ENCODE measurements at regions not wholly inside any gene's neighbourhood (a gene's known extent, or its start where the extent isn't known, plus 50 kb on each side); places are given as distances from the start of the nearest gene placed in this dataset.
A peak's percentile ranks its signal among the peaks of the same experiment; 100 is the strongest.

DNA sequence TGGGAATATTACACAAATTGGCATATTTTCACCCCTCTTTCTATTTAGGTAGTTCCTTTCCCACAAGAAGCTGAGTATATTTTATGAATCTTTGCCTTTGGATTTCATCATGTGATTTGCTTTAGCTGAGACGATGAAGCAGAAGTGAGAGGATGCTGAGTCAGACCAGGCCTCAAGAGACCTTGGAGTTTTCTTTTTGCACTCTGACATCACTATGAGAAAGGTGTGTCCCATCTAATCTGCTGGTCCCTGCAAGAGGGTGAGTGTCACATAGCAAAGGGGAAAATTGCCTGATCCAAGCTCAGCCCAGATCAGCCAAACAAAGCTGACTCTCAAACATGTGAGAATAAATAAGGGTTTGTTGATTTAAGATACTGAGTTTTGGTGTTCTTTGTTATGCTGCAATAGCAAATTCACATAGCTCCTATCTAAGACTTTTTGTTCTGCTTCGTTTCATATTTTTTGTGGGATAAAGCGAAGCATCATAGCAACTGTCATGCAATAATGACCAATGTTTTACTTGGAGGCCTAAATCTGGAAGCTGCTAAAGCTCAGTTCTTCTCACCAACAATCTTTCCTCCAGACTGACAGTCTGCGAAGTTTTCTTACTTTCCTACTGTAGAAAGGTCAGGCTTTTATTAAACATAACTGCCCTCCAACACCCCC lies 176.9 kb downstream of the PDHA2 start:
- Histone ChIP-seq H3K4me3 (no peak overlapping the region), H3K9me3 (replicated peaks in 1 of 11) (no peaks in the 10 kb centered on the region), H3K4me1 (peaks cover 0 to 14% (median 0%) of the 10 kb centered on the region in 10 experiments; a peak in 7 of 20 replicates), H3K27me3 (no peaks in the 10 kb centered on the region), H3K4me2 (peak overlapping the region in 3 of 11 experiments; percentile 24 to 59 (median 25); a peak in 5 of 22 replicates), H3K27ac (no peak overlapping the region), H4K20me1 (no peaks in the 10 kb centered on the region), H3K9ac (no peak overlapping the region), H3K36me3 (no peaks in the 10 kb centered on the region)
- TF ChIP-seq Cebpa-rat (IDR thresholded peaks at IDR 0.05) = no peak

- no peaks in the 10 kb centered on the region for H3K36me3 ChIP-seq
- H3K9me3 ChIP-seq (replicated peaks in 1 of 11) = no peaks in the 10 kb centered on the region
- H3K4me3 ChIP-seq = no peak overlapping the region
- no peaks in the 10 kb centered on the region for H3K4me1 ChIP-seq
- no peak overlapping the region for H3K27ac ChIP-seq
- H3K9ac ChIP-seq = no peak overlapping the region
- H3K4me2 ChIP-seq = no peak overlapping the region
- no peaks in the 10 kb centered on the region for H4K20me1 ChIP-seq
- TF ChIP-seq Cebpa-rat (IDR thresholded peaks at IDR 0.05) = no peak
- H3K27me3 ChIP-seq = no peaks in the 10 kb centered on the region
These were observed 185.1 kb downstream of the PDHA2 start for GRCh38 chr4:96025011-96025410.

GRCh38 chr4:96035727-96036126 lies 195.8 kb downstream of the PDHA2 start:
- no peaks in the 10 kb centered on the region for H4K20me1 ChIP-seq
- H3K4me3 ChIP-seq = no peak overlapping the region
- H3K9me3 ChIP-seq (replicated peaks in 1 of 11) = no peaks in the 10 kb centered on the region
- TF ChIP-seq Cebpa-rat (IDR thresholded peaks at IDR 0.05) = no peak
- no peaks in the 10 kb centered on the region for H3K4me1 ChIP-seq
- H3K27ac ChIP-seq = no peak overlapping the region
- H3K36me3 ChIP-seq = no peaks in the 10 kb centered on the region
- no peak overlapping the region for H3K4me2 ChIP-seq
- H3K9ac ChIP-seq = no peak overlapping the region
- no peaks in the 10 kb centered on the region for H3K27me3 ChIP-seq

- no peaks in the 10 kb centered on the region for H3K4me1 ChIP-seq
- H3K9me3 ChIP-seq (replicated peaks in 1 of 11) = no peaks in the 10 kb centered on the region
- no peak overlapping the region for H3K9ac ChIP-seq
- no peak for TF ChIP-seq Cebpa-rat (IDR thresholded peaks at IDR 0.05)
- H3K4me3 ChIP-seq = no peak overlapping the region
- H3K4me2 ChIP-seq = no peak overlapping the region
- H3K27me3 ChIP-seq = no peaks in the 10 kb centered on the region
- H4K20me1 ChIP-seq = no peaks in the 10 kb centered on the region
- no peak overlapping the region for H3K27ac ChIP-seq
- no peaks in the 10 kb centered on the region for H3K36me3 ChIP-seq
These were observed 196.9 kb downstream of the PDHA2 start for GRCh38 chr4:96036781-96037180.

DNA sequence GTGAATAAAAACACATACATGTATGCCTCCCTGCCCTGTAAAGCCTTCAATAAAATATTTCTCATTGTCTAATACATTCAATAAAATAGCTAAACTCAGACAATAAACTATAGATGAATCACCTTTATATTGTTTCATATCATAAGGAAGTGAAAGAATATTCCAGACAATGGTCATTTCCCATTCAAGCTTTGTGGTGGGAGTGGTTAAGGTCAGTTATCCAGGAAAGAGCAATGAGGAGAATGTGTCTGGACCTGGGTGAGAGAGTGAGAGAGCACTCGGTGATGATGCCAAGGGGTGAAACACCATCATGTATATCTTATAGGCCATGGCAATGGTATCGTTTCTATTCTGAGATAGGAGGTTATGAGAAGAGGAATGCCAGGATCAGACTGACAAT lies 197.8 kb downstream of the PDHA2 start:
- no peaks in the 10 kb centered on the region for H3K4me1 ChIP-seq
- no peaks in the 10 kb centered on the region for H4K20me1 ChIP-seq
- no peak for TF ChIP-seq Cebpa-rat (IDR thresholded peaks at IDR 0.05)

GRCh38 chr4:96039217-96039616 lies 199.3 kb downstream of the PDHA2 start:
- TF ChIP-seq Cebpa-rat (IDR thresholded peaks at IDR 0.05) = no peak
- no peaks in the 10 kb centered on the region for H3K9me3 ChIP-seq (replicated peaks in 1 of 11)
- H3K9ac ChIP-seq = no peak overlapping the region
- H3K4me2 ChIP-seq = no peak overlapping the region
- H3K36me3 ChIP-seq = no peaks in the 10 kb centered on the region
- no peaks in the 10 kb centered on the region for H3K27me3 ChIP-seq
- H3K4me1 ChIP-seq = no peaks in the 10 kb centered on the region
- H4K20me1 ChIP-seq = no peaks in the 10 kb centered on the region
- H3K27ac ChIP-seq = no peak overlapping the region
- H3K4me3 ChIP-seq = no peak overlapping the region

More for the DNA sequence above, 197.8 kb downstream of the PDHA2 start:
- Histone ChIP-seq H3K4me2 (no peak overlapping the region), H3K36me3 (no peaks in the 10 kb centered on the region), H3K27me3 (no peaks in the 10 kb centered on the region), H3K9me3 (replicated peaks in 1 of 11) (no peaks in the 10 kb centered on the region), H3K9ac (no peak overlapping the region), H3K4me3 (no peak overlapping the region), H3K27ac (no peak overlapping the region)

- Histone ChIP-seq H3K9me3 (replicated peaks in 1 of 11) (no peaks in the 10 kb centered on the region), H3K27ac (no peak overlapping the region), H3K27me3 (no peaks in the 10 kb centered on the region), H3K4me3 (no peak overlapping the region), H4K20me1 (no peaks in the 10 kb centered on the region), H3K9ac (no peak overlapping the region), H3K4me1 (no peaks in the 10 kb centered on the region), H3K36me3 (no peaks in the 10 kb centered on the region), H3K4me2 (no peak overlapping the region)
- no peak for TF ChIP-seq Cebpa-rat (IDR thresholded peaks at IDR 0.05)
These were observed 200.0 kb downstream of the PDHA2 start for GRCh38 chr4:96039803-96040436.

DNA sequence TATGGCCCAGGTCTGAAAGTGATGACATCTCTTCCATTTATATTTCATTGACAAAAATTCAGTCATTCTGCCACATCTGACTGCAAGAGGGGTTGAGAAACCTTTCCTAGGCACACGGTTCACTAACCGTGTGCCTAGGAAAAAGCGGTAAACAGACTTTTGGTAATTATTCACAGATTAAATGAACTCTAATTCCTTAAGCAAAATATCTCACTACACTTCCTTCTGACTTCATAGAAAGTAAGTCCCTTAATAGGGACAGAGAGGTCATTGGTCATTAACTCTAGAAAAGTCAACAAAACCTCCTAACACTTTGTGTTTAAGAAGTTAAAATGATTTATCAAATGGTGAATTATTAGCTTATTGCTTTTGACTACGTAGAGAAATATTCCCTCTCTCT lies 205.1 kb downstream of the PDHA2 start:
- no peak for TF ChIP-seq Cebpa-rat (IDR thresholded peaks at IDR 0.05)
- Histone ChIP-seq H3K4me2 (no peak overlapping the region), H3K36me3 (no peaks in the 10 kb centered on the region), H3K27ac (no peak overlapping the region), H3K4me3 (no peak overlapping the region), H3K27me3 (no peaks in the 10 kb centered on the region), H3K9me3 (replicated peaks in 1 of 11) (no peaks in the 10 kb centered on the region), H3K4me1 (no peaks in the 10 kb centered on the region), H4K20me1 (no peaks in the 10 kb centered on the region), H3K9ac (no peak overlapping the region)

- Histone ChIP-seq H4K20me1 (no peaks in the 10 kb centered on the region), H3K27ac (no peak overlapping the region), H3K4me3 (no peak overlapping the region), H3K4me1 (peaks cover 0 to 5% (median 2%) of the 10 kb centered on the region in 10 experiments; a peak in 7 of 20 replicates), H3K4me2 (no peak overlapping the region), H3K9me3 (replicated peaks in 1 of 11) (no peaks in the 10 kb centered on the region), H3K36me3 (no peaks in the 10 kb centered on the region), H3K27me3 (no peaks in the 10 kb centered on the region), H3K9ac (no peak overlapping the region)
- TF ChIP-seq Cebpa-rat (IDR thresholded peaks at IDR 0.05) = no peak
These were observed 212.9 kb downstream of the PDHA2 start for GRCh38 chr4:96052827-96053226.

DNA sequence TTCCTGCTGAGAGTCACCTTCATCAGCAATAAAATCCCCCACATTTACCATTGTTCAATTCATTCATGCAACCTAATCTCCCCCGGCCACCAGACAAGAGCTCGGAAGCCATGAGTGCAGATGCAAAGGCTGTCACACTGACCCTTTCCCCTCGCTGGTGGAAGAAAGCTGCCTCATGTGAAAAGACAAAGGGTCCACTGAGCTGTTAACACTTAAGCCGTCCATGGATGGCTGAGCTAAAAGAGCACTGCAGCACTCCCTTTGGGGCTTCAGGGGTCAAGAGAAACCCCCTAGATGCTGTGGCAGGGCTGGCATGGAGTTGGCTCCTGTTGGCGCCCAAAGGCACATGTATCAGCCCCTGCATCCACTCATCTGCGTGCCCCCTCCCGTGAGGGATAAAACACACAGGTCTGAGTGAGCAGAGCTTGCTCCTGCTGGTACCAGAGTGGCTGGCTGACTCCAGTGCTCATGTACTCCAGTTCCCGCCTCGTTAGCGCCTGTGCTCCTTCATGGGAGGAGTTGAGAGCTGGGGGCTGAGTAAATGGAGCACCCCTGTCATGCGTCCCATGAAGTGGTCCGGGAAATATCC lies 216.5 kb downstream of the PDHA2 start:
- H3K9ac ChIP-seq = no peak overlapping the region
- peaks cover 0 to 9% (median 2%) of the 10 kb centered on the region in 10 experiments; a peak in 7 of 20 replicates for H3K4me1 ChIP-seq
- no peak overlapping the region for H3K27ac ChIP-seq
- H4K20me1 ChIP-seq = no peaks in the 10 kb centered on the region
- no peak for TF ChIP-seq Cebpa-rat (IDR thresholded peaks at IDR 0.05)
- H3K4me2 ChIP-seq = no peak overlapping the region
- no peak overlapping the region for H3K4me3 ChIP-seq
- H3K27me3 ChIP-seq = no peaks in the 10 kb centered on the region
- no peaks in the 10 kb centered on the region for H3K9me3 ChIP-seq (replicated peaks in 1 of 11)
- H3K36me3 ChIP-seq = no peaks in the 10 kb centered on the region

All from BLaER1 treated with 17β-estradiol and CSF1 and Interleukin-3, amounts not matched to agents 10 nM and 100 nM (cell line).